ENCODE measurements at regions not wholly inside any gene's neighbourhood (a gene's known extent, or its start where the extent isn't known, plus 50 kb on each side); places are given as distances from the start of the nearest gene placed in this dataset.

- TF ChIP-seq CTCF (conservative IDR thresholded peaks at IDR 0.05; ENCODE audit: low read length): no peak
- TF ChIP-seq EZH2phosphoT487 (IDR thresholded peaks at IDR 0.05; ENCODE audit: borderline replicate concordance, low read depth, low read length): no peak
These were observed 2252.4 kb downstream of the MAT2B start for GRCh38 chr5:165757791-165758190.
